ENCODE measurements at regions not wholly inside any gene's neighbourhood (a gene's known extent, or its start where the extent isn't known, plus 50 kb on each side); places are given as distances from the start of the nearest gene placed in this dataset.
"Not testable (repeated sequence)": the region's sequence is repeated elsewhere in the genome, so short reads cannot be mapped to it uniquely, and the experiment has no call there.

- intact Hi-C loops (cut with DNase I): no loop called here
- ATAC-seq (no peak), DNase-seq (ENCODE audit: missing footprints) (no peak)
Measured at GRCh38 chr22:25404556-25404927, 159.9 kb upstream of the GRK3 start.

DNA sequence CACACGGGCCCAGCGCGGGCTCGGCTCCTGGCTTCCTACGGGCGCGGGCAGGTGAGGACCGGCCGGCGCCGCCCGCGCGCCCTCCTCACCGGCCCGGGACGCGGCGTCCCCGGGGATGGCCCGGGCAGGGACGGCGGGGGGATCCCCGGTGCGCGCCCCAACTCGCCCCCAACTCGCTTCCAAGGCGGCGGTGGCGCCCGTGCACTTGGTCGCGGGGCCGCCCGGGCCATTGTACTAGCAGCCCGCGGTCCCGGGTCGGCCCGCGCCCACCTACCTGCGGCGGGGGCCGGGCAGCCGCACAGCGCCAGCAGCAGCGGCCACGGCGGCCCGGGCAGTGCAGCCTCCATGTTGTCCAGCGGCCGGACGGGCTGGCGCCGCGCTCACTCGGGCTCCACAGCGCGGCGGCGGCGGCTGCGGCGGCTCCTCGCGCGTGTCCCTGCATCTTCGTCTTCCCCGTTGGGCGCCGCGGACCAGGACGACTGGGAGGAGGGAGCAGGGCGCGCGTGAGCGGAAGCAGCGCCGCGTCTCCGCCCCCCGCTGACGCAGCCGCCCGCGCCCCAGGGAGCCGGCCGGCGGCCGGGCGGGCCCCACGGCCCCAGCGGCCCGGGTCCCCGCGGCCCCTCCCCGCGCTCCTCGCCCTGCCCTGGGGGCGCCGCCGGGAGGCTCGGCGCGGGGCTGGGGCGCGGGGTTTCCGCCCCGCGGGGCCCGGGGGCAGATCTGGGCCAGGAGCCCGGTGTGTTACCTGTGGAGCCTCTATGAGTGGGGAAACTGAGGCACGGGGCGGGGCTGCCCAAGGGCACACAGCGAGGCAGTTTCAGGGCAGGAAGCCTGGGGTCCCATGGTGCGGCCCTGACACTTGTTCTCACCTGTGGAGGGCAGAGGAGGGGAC lies 159.3 kb upstream of the GRK3 start:
- peak; percentile 74 for ATAC-seq
- peak; percentile 93 for DNase-seq (ENCODE audit: missing footprints)
- intact Hi-C loops (cut with DNase I): no loop called here

DNA sequence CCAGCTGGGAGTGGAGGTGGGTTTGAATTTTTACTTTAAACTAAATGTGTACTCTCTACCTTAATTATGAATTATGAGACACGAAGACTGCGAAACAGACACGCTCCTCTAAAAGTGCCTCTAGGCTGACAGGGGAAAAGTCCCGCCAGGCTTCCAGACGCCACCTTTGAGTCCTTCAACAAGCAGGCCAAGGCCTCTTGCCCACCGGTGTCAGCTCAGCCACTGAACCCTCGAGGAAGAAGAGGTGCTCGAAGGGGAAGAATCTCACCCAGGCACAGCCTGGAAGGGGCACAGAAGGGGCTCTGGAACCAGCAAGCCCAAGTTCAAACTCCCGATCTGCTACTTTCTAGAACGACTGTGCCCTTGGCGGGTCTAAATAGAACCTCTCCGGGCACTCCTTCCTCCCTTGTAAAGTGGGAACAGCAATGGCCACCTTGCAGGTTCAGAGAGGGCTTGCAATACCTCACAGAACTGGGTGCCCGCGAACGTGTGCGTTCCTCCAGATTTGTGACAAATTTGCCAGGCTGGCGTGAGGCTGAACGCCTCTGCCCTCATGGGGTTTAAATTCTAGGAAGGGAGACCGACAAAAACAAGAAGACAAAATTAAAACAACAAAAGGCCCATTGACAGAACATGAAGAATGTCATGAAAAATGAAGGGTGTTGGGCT lies 158.5 kb upstream of the GRK3 start:
- intact Hi-C loops (cut with DNase I): no loop called here
- ATAC-seq: no peak
- DNase-seq (ENCODE audit: missing footprints): no peak

DNA sequence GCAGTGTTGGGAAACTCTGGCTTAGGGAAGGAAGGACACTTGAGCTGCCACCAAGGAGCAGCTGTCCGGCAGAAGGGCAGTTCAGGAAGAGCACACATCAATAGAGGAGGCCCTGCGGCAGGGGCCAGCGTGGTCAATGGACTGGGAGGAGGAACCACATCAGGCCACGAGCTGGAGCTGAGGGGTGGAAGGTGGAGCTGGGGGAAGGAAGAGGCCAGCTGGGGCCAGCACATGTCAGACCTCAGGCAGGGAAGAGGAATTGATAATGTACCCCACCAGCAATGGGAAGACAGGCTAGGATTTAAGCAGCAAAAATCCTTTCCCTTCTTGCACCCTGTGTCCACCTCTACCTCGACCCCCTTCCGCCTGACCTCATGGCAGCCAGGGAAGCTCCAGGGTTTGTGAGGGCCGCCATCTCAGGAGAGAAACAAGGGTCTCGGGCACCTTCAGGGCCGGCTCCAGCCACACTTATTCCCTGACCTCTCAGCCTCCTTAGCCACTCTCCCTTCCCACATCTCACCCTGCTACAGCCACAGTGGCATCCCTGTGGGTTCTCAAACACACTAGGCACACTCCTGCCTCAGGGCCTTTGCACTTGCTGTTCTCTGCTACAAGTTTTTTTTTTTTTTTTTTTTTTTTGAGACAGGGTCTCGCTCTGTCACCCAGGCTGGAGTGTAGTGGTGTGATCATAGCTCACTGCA lies 157.8 kb upstream of the GRK3 start:
- DNase-seq (ENCODE audit: missing footprints) (peak; percentile 79), ATAC-seq (peak; percentile 14)
- intact Hi-C loops (cut with DNase I): no loop called here

GRCh38 chr22:25407226-25407858 lies 157.1 kb upstream of the GRK3 start:
- ATAC-seq (no peak), DNase-seq (ENCODE audit: missing footprints) (no peak)
- intact Hi-C loops (cut with DNase I): no loop called here

DNA sequence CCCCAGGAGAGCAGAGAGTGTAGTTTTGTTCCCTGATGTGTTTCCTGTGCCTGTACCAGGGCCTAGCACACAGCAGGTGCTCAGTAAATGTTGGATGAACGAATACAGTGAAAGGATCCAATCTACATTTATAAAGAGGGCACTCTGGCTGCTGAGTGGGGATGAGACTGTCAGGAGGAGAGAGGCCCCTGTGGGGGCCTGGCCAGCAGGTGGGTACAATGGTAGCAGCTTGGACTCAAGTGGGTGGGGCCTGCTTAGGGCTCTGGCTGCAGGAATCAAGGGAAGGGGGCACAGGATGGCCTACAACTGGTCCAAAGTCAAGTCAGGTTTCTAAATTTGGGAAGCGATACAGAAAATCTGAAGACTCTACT lies 156.6 kb upstream of the GRK3 start:
- no peak for ATAC-seq
- intact Hi-C loops (cut with DNase I): no loop called here
- DNase-seq (ENCODE audit: missing footprints): no peak

DNA sequence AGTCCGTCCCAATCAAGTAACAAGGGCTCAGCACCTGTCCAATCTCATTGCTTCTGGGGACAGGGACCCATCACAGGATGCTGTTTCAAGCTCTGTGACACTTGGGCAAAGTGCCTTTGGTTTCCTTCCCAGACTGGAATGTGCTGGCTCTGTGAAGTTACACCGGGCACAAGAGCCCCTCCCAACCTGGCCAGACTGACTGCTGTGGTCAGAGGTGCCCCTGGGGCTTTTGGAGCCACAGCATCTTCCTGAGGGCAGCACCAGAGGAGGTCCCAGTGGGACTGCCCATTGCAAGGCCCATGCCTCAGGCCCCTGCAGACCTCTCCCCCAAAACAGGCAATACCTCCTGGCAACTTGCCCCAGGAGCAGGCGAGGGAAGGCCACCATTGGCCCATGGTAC lies 155.2 kb upstream of the GRK3 start:
- intact Hi-C loops (cut with DNase I): no loop called here
- no peak for DNase-seq (ENCODE audit: missing footprints)
- peak; percentile 58 for ATAC-seq

GRCh38 chr22:25410849-25411248 lies 153.6 kb upstream of the GRK3 start:
- no peak for DNase-seq (ENCODE audit: missing footprints)
- intact Hi-C loops (cut with DNase I): no loop called here
- no peak for ATAC-seq

DNA sequence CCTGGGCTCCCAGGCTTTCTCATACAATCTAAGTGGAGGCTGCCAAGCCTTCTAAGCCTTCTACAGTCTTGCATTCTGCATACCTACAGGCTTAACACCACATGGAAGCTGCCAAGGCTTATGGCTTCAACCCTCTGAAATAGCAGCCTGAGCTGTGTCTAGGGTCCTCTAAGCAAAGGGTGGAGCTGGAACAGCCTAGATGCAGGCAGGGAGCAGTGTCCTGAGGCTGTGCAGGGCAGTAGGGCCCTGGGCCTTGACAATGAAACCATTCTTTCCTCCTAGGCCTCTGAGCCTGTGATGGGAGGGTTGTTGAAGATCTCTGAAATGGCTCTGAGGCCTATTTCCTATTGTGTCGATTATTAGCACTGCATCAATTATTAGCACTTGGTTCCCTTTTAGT lies 150.9 kb upstream of the GRK3 start:
- ATAC-seq (no peak), DNase-seq (ENCODE audit: missing footprints) (no peak)
- intact Hi-C loops (cut with DNase I): no loop called here

- ATAC-seq; DNase-seq (ENCODE audit: missing footprints); intact Hi-C loops (cut with DNase I): not testable (repeated sequence)
Measured at GRCh38 chr22:25415731-25416130, 148.7 kb upstream of the GRK3 start.

GRCh38 chr22:25417826-25418225 lies 146.6 kb upstream of the GRK3 start:
- DNase-seq (ENCODE audit: missing footprints); intact Hi-C loops (cut with DNase I); ATAC-seq: not testable (repeated sequence)

GRCh38 chr22:25419247-25420113 lies 145.0 kb upstream of the GRK3 start:
- intact Hi-C loops (cut with DNase I): no loop called here
- peak; percentile 34 for ATAC-seq

DNA sequence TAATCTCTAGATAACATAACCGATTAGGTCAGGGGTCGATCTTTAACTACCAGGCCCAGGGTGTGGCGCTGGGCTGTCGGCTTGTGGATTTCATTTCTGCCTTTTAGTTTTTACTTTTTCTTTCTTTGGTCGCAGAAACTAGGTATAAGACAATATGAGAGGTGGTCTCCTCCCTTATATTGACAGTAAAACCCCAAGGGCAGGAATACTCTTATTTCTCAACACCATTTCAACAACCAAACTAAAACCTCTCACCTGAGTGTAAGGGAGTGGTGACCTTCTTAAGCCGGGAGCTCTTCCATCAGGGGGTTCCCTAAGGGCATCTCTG lies 144.4 kb upstream of the GRK3 start:
- intact Hi-C loops (cut with DNase I); DNase-seq (ENCODE audit: missing footprints); ATAC-seq: not testable (repeated sequence)

More at GRCh38 chr22:25419247-25420113, 145.0 kb upstream of the GRK3 start:
- DNase-seq (ENCODE audit: missing footprints): no peak

- intact Hi-C loops (cut with DNase I): no loop called here
- no peak for ATAC-seq
- no peak for DNase-seq (ENCODE audit: missing footprints)
Measured at GRCh38 chr22:25420471-25420924, 144.0 kb upstream of the GRK3 start.

DNA sequence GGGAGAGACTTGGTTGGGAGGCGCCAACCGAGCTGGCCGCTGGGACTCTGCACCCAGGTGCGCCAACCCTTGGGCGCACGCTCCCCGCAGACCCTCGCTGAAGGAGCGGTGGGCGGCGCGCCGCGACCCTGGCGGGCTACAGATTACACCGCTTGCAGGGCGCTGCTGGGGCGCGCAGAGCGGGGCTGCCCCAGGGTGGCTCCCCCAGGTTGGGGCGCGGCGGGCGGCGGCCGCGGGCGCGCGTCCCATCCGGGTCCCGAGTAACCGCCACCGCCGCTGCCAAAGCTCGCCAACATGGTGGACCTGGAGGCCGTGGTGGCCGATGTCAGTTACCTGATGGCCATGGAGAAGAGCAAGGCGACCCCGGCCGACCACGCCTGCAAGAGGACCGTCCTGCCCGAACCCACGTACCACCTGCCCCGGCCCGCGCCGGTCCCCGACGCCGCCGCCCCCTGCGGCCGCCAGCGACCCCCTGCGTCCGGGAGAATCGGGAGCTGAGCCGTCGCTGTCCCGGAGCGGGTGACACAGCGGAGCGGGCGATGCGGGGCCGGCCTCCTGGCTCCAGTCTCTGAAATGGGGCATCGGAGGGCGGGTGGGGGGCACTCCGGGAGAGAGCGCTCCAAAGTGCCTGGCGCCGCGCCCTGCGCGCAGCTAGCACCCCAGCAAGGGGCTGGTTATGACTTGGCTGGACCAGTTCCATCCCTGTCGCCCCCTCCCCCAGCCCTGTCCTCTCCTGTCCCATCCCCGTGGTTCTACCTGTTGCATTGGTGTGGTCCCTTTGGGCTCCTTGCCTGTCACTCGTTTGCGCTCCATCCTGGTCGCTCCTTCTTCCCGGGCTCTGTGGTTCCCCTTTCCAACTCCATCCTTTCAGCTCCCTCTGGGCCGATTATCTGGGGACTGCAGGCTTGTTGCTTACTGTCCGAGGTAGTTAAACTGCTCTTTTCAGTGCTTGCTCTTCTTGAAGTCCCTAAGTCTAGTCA lies 143.3 kb upstream of the GRK3 start:
- intact Hi-C loops (cut with DNase I): no loop called here
- ATAC-seq (peak; percentile 44), DNase-seq (ENCODE audit: missing footprints) (no peak)

GRCh38 chr22:25426530-25427308 lies 137.8 kb upstream of the GRK3 start:
- intact Hi-C loops (cut with DNase I); DNase-seq (ENCODE audit: missing footprints); ATAC-seq: not testable (repeated sequence)
